Neural progenitor cell (in vitro differentiated cells): ENCODE measurements at regions not wholly inside any gene's neighbourhood (a gene's known extent, or its start where the extent isn't known, plus 50 kb on each side); places are given as distances from the start of the nearest gene placed in this dataset.

Experiments used
- EZH2 ChIP-seq: fragments of 200-600 bp; sonication (generic); IDR thresholded peaks from 2 replicates; pipeline ENCODE4 v1.6.1; 2017; ENCODE audit warnings: antibody characterized with exemption, mild to moderate bottlenecking, moderate library complexity
- EZH2phosphoT487 ChIP-seq: fragments of 200-600 bp; sonication (generic); IDR thresholded peaks from 2 replicates; pipeline ENCODE4 v1.6.1; 2017; ENCODE audit warnings: antibody characterized with exemption
- TF ChIP-seq, protein P1 (sequence below): fragments of 200-600 bp; sonication (generic); IDR thresholded peaks from 2 replicates; pipeline ENCODE4 v1.5.1; 2017; ENCODE audit warnings: antibody characterized with exemption, mild to moderate bottlenecking

DNA sequence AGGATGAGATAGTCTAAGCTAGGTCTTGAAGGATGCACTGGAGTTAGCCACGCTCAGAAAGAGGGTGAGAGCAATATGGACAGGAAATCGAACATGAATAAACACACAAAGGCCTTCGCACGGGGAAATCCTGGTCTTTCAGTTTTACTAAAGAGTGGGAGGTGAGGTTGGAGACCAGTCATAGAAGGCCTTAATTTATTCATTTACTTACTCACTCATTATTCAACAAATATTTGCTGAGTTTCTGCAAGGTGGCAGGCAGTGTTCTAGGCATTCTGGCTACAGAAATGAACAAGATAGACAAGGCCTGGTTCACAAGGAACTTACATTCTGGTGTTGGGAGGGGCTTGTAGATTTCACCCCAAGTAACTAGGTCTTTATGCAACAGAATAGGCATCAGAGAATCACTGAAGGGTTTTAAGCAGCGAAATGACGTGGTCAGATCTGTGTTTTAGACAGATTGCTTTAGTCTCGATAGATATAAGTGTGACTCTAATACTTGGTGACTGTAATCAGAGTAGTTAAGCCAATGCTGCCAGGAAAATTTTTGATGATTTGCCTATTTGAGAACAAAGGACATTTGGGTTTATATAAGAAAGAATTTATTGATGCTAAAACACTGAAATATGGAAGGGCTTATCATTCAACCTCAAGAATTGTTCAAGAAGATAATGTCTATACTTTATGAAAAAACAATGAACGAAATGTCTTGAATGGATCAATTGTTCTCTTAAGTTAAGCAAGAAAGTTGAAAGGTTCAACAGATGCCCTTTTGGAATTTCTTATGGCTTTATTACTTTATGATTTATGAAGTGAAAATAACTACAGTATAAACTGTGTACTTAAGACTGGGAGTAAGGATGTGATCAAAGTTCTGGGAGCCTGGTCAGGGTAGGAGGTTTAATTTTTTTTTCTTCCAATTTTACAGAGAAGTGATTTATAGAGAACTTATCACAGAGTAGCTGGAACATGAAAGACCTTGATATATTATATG lies 184.4 kb upstream of the CASK start:
- TF ChIP-seq EZH2phosphoT487 = no peak
- TF ChIP-seq, protein P1, sequence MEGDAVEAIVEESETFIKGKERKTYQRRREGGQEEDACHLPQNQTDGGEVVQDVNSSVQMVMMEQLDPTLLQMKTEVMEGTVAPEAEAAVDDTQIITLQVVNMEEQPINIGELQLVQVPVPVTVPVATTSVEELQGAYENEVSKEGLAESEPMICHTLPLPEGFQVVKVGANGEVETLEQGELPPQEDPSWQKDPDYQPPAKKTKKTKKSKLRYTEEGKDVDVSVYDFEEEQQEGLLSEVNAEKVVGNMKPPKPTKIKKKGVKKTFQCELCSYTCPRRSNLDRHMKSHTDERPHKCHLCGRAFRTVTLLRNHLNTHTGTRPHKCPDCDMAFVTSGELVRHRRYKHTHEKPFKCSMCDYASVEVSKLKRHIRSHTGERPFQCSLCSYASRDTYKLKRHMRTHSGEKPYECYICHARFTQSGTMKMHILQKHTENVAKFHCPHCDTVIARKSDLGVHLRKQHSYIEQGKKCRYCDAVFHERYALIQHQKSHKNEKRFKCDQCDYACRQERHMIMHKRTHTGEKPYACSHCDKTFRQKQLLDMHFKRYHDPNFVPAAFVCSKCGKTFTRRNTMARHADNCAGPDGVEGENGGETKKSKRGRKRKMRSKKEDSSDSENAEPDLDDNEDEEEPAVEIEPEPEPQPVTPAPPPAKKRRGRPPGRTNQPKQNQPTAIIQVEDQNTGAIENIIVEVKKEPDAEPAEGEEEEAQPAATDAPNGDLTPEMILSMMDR = no peak
- no peak for TF ChIP-seq EZH2
